Erythroblast (primary cell): ENCODE measurements at regions not wholly inside any gene's neighbourhood (a gene's known extent, or its start where the extent isn't known, plus 50 kb on each side); places are given as distances from the start of the nearest gene placed in this dataset.
"Not testable (repeated sequence)": the region's sequence is repeated elsewhere in the genome, so short reads cannot be mapped to it uniquely, and the experiment has no call there.

Experiments
- GATA1 ChIP-seq: IDR thresholded peaks from 2 replicates; pipeline ENCODE4 v1.6.1; 2011; ENCODE audit warnings: low read depth, mild to moderate bottlenecking, control low read depth, low read length, moderate library complexity
- POLR2A ChIP-seq: IDR thresholded peaks from 2 replicates; pipeline ENCODE4 v1.6.1; 2011; ENCODE audit warnings: mild to moderate bottlenecking, low read length

DNA sequence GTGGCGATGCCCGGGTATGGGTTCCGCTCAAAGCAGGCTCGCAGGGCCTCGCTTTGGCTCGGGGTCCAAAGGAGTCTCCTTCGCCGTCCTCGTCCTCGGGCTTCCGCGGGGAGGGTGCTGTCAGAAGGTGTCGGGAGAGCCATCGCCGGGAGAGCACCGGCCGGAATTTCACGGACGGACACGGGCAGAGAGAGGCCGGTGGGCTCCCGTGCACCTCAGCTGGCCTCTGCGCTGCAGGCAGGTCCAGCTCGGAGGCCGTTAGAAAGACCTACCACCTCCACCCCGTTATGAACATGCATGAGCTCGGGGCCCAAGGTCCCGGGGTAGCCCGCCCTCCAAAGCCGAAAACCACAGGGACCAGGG, 1846.0 kb upstream of the DEFB115 start:
- TF ChIP-seq POLR2A, GATA1: not testable (repeated sequence)
